GM19452 (cell line): ENCODE measurements at regions not wholly inside any gene's neighbourhood (a gene's known extent, or its start where the extent isn't known, plus 50 kb on each side); places are given as distances from the start of the nearest gene placed in this dataset.

ENCODE experiments used
- ATAC-seq: cut with Tn5 transposase; IDR thresholded peaks from one replicate; pipeline ENCODE4 v1.9.1; 2021; ENCODE audit not compliant: unreplicated experiment

DNA sequence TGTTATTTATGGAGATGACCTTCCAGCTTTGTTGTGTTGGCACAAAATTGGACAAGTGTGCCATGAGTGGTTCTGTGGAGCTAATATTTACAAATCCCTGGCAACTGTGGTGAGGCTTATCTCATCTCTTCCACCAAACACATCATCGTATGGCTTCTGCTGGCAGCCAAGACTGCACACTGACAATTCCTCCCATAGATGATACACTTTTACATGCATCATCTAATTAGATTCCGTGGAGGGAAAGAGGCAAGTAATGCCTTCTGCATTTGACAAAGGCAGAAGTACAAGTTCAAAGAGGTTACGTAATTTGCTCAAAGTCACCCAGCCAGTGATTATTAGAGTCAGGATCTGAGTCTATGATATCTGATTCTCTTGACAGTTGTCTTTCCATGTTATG is 62.7 kb upstream of the KIRREL3 start:
- no peak for ATAC-seq

DNA sequence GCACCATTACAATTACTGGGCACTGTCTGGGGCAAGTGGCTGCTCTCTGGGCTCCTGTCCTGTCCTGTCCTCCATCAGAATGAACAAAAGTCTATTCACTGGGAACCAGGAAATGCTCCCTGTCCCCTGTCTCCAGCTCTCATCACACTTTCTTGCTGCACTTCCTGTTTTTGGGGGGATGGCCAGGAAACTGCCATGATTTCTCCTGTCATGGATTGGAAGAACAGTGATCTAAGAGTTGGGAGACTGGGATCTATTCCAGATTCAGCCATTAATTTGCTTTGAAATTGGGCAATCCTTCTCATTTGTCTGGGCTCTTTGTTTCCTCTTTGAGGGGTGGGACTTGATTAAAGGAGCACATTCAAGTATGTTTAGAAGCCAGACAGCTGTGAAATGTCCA is 61.4 kb upstream of the KIRREL3 start:
- ATAC-seq, result no peak

DNA sequence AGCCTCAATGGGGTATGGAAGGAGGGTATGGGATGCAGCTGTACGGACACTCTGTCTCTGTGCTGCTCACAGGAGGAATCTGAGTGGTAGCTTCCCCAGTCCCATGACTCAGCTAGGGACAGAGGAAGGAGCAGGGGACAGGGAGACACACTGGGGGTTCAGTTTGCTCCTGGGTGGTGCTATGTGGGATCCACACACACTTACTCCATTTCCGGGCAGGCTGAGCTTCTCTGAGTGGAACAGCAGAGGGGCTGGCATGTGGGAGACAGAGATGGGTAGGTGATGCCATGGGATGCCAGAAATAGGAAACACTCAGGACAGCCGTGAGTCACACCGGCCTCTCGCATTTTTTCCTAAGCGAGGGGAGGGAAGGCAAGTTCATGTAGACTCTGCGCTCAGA is 59.2 kb upstream of the KIRREL3 start:
- ATAC-seq, result no peak

DNA sequence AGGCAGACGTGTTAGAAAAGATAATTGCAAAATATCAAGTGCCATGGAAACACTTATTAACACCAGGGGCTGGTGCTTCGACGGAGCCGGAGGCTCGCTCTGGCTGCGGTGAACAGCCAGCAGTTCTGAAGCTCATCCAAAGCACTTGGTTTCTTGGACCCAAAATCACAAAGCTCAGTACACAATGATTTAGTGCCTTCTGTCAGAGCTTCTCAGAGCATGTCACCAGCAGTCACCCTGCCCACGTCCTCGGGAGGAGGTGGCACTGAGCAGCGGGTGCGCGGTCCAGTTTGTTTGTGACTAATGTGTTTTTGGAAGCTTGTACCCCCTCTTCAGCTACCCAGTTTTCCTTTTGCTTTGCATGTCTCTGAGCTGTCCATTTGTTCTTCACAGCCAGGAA is 58.7 kb upstream of the KIRREL3 start:
- no peak for ATAC-seq

DNA sequence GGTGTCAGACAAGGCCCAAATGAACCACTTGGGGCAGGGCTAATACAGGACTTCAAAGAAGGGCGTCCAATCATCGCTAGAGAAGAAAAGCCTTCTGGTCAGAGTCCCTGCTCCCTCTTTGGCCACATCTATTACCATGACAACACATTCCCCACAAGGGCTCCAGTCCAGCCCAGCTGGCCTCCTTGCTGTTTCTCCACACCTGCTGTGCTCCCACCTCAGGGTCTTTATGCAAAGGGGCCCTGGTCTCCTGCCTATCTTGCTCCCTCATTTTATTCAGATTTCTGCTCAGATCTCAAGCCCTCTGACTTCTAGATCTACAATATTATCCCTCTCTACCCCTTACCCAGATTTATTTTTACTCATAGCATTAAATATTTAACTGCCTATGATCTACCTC is 58.0 kb upstream of the KIRREL3 start:
- ATAC-seq, result no peak

DNA sequence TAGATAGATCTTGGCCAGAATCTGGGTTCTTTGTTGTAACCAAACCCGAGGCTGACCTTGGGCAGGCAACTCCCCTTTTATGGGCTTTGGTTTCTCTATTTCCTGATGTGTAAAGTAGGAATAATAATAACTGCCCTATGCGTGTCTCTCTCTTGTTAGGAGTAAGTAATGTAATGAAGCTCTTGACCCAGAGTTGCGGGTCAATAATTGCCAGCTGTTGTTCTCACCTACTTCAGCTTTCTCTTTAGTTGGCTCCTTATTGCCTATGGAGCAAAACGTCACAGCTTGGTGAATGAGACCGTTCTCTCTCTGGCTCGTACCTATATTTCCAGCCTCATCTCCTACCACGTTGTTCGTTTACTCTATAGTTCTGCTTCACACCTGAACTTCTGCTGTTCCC is 56.6 kb upstream of the KIRREL3 start:
- no peak for ATAC-seq

DNA sequence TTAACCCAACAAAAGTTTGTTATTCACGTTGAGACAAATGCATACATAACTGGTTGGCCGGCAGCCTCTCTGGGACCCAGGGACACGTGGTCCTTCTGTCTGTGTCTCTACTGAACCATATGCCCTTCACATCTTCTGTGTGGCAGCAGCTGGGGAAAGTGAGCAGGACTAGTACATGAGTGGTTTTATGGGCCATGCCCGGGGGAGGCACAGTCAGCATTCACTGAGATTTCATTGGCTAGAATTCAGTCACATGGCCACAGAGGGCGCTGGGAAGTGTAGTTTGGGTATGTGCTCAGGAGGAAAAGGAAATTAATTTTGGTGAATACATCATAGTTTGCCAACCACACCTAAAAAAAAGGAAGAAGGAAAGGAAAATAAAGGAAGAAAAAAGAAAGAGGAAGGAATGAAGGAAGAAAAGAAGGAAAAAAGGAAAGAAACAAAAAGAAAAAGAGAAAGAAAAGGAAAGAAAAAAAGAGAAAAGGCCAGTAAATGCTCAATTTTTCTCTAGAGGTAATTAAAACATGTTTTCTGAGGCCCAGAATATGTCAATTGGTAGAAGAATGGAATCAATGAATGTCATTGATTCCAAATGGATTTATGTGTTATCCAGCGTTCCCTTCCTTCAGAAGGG is 55.9 kb upstream of the KIRREL3 start:
- no peak for ATAC-seq

DNA sequence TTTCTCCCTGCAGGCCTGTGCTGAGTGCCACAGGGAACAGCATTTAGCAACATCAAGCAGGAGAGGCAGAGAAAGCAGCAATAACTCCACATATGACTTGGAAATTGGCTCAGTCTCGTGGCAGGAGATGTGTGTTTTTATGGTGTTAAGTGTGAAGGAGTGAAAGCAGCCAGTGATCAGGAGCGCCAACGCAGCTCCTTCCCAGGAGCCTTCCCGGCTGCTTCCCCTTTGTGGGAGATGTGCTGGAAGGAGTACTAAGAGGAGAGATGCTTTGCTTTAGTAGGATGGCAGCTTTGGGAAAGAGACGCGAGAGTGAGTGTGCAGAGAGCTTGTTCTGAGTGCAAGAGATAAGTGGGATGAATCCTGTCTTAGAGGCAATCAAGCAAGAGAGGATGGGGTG is 54.7 kb upstream of the KIRREL3 start:
- ATAC-seq, result no peak

DNA sequence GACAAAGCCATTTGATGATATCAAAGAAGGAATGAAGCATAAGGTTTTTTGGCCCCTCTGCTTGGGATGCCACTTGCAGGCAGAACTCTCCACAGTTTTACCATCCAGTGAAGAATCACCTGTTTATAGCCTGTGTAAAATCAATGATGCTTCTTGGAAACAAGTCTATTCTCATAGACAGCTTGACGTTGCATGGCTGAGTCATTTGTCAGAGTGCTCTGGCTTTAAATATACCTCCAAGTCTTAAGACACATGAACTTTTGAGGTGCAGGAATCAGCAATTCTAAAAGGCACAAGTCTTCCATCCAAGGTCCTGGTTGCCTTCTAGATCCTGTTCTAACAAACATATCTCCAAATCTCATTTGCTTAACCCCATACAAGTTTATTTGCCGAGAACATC is 53.6 kb upstream of the KIRREL3 start:
- no peak for ATAC-seq

DNA sequence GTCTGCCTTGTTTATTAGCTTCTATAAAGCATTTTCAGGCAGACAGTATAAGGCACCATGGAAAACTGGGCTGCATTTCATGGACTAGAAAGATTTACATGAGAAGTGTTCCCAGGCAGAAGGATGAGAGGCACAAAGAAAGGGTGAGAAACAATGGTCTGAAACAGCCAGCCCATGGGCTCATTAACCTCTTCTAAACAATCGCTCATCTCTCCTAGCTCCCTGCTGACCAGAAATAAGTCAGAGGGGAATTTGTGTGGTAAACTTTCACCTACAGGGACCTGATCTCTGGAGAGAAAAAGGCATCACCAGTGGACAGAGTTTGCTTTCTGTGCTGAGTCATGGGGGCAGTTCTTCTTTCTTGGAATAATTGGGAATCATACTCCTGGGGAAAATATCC is 51.8 kb upstream of the KIRREL3 start:
- no peak for ATAC-seq
